H1 (cell line): ENCODE measurements at regions not wholly inside any gene's neighbourhood (a gene's known extent, or its start where the extent isn't known, plus 50 kb on each side); places are given as distances from the start of the nearest gene placed in this dataset.

Source experiments
- CTCF ChIA-PET: fragments of 300-600 bp; sonication (Branson Sonifier 250); formaldehyde crosslinking; loops from one replicate; lab custom pipeline; 2021; ENCODE audit not compliant: partially characterized antibody; lab: Charles Lee
- POLR2A ChIA-PET: fragments of 300-600 bp; sonication (Branson Sonifier 250); formaldehyde crosslinking; loops from one replicate; lab custom pipeline; 2021; ENCODE audit warnings: inconsistent platforms; ENCODE audit not compliant: partially characterized antibody; lab: Charles Lee
- DNase-seq, 2 experiments: peaks; one replicate each; pipeline versions ENCODE4 v3.0.0 to v3.0.0-alpha.2; 2010 to 2022; ENCODE audit warnings: low spot score in 2 of 2, low read depth in 1 of 2, mixed read lengths in 1 of 2
- FAIRE-seq: peaks from 2 replicates; lab custom pipeline; 2011; peaks lifted over from hg19 to GRCh38; lab: Jason Lieb, UNC
- H2AFZ ChIP-seq: 2 replicates; pipeline ENCODE4 v1.8.1; 2012; ENCODE audit warnings: low read length, inconsistent platforms
- H2AK5ac ChIP-seq: 2 replicates; pipeline ENCODE4 v1.6.1; 2013; ENCODE audit warnings: low read depth, low read length
- H2BK120ac ChIP-seq: replicated peaks from 2 replicates; pipeline ENCODE3; 2013; ENCODE audit warnings: low read depth, low read length, inconsistent platforms
- H2BK12ac ChIP-seq: 2 replicates; pipeline ENCODE4 v1.6.1; 2013; ENCODE audit warnings: low read depth, low read length
- H2BK15ac ChIP-seq: 2 replicates; pipeline ENCODE4 v1.6.1; 2013; ENCODE audit warnings: low read length
- H2BK20ac ChIP-seq: 2 replicates; pipeline ENCODE4 v1.6.1; 2013; ENCODE audit warnings: low read length
- H2BK5ac ChIP-seq: 2 replicates; pipeline ENCODE4 v1.6.1; 2013; ENCODE audit warnings: low read depth, low read length
- H3K14ac ChIP-seq: 2 replicates; pipeline ENCODE4 v1.6.1; 2013; ENCODE audit warnings: inconsistent platforms; ENCODE audit not compliant: insufficient read length
- H3K18ac ChIP-seq: 2 replicates; pipeline ENCODE4 v1.6.1; 2013; ENCODE audit warnings: low read length; ENCODE audit errors: extremely low read depth
- H3K23ac ChIP-seq: 2 replicates; pipeline ENCODE4 v1.6.1; 2013; ENCODE audit warnings: inconsistent platforms; ENCODE audit not compliant: insufficient read length
- H3K23me2 ChIP-seq: 2 replicates; pipeline ENCODE4 v1.6.1; 2013; ENCODE audit warnings: low read depth, low read length
- H3K27ac ChIP-seq: 2 replicates; pipeline ENCODE4 v1.6.1; 2011; ENCODE audit warnings: low read depth, low read length, inconsistent platforms
- H3K27me3 ChIP-seq, 4 experiments: replicated peaks in 1 of 4; 1 replicate in 1 of 4; 2 replicates in 3 of 4; pipeline versions ENCODE4 v1.6.1 to v1.8.1; 2011 to 2013; ENCODE audit warnings: low read length in 3 of 4, mild to moderate bottlenecking in 3 of 4, inconsistent platforms in 2 of 4, mixed read lengths in 2 of 4, moderate library complexity in 1 of 4; ENCODE audit not compliant: control insufficient read depth in 3 of 4, insufficient read depth in 3 of 4; ENCODE audit errors: extremely low read depth in 1 of 4
- H3K36me3 ChIP-seq, 4 experiments: 2 replicates each; pipeline versions ENCODE4 v1.6.1 to v1.8.1; 2011 to 2013; ENCODE audit warnings: mild to moderate bottlenecking in 4 of 4, low read length in 3 of 4, moderate library complexity in 2 of 4, control low read depth in 1 of 4, inconsistent platforms in 1 of 4; ENCODE audit not compliant: insufficient read depth in 4 of 4, control insufficient read depth in 2 of 4
- H3K4ac ChIP-seq: replicated peaks from 2 replicates; pipeline ENCODE3; 2013; ENCODE audit warnings: low read length, low read depth, mixed read lengths, inconsistent platforms; ENCODE audit not compliant: insufficient read length
- H3K4me1 ChIP-seq, 4 experiments: replicated peaks in 1 of 4; 1 replicate in 1 of 4; 2 replicates in 3 of 4; pipeline versions ENCODE4 v1.6.1 to v1.8.1; 2011 to 2013; ENCODE audit warnings: low read length in 3 of 4, inconsistent platforms in 2 of 4, mixed read lengths in 1 of 4; ENCODE audit not compliant: insufficient read depth in 4 of 4, control insufficient read depth in 3 of 4
- H3K4me2 ChIP-seq, 2 experiments: 2 replicates each; pipeline versions ENCODE4 v1.6.1 to v1.8.1; 2011 to 2013; ENCODE audit warnings: low read depth in 2 of 2, low read length in 2 of 2, control low read depth in 1 of 2, inconsistent platforms in 1 of 2, mild to moderate bottlenecking in 1 of 2; ENCODE audit not compliant: insufficient read depth in 1 of 2
- H3K4me3 ChIP-seq, 4 experiments: fragments of 200-600, 300-600 bp in 1 of 4; sonication (generic), shearing (Covaris generic), sonication (Bioruptor Twin) in 1 of 4; 2 replicates each; pipeline versions ENCODE4 v1.5.1 to v1.8.1; 2011 to 2016; ENCODE audit warnings: low read length in 4 of 4, low read depth in 3 of 4, control low read depth in 2 of 4, inconsistent platforms in 2 of 4, mild to moderate bottlenecking in 2 of 4, mixed read lengths in 1 of 4, moderate library complexity in 1 of 4; ENCODE audit not compliant: insufficient read depth in 2 of 4; ENCODE audit errors: extremely low read depth in 1 of 4
- H3K56ac ChIP-seq: replicated peaks from 2 replicates; pipeline ENCODE3; 2013; ENCODE audit warnings: low read depth, mild to moderate bottlenecking, mixed read lengths, low read length, inconsistent platforms; ENCODE audit not compliant: insufficient read length
- H3K79me1 ChIP-seq: 2 replicates; pipeline ENCODE4 v1.6.1; 2013; ENCODE audit warnings: low read depth, low read length, control low read depth
- H3K79me2 ChIP-seq, 2 experiments: 2 replicates each; pipeline versions ENCODE4 v1.6.1 to v1.8.1; 2012 to 2013; ENCODE audit warnings: low read length in 2 of 2, mild to moderate bottlenecking in 2 of 2, inconsistent platforms in 1 of 2; ENCODE audit not compliant: insufficient read depth in 2 of 2, control insufficient read depth in 1 of 2
- H3K9ac ChIP-seq, 4 experiments: replicated peaks in 1 of 4; 1 replicate in 1 of 4; 2 replicates in 3 of 4; pipeline versions ENCODE4 v1.6.1 to v1.8.1; 2011 to 2013; ENCODE audit warnings: low read depth in 3 of 4, low read length in 3 of 4, control low read depth in 2 of 4, mild to moderate bottlenecking in 2 of 4, moderate library complexity in 2 of 4, inconsistent platforms in 1 of 4; ENCODE audit errors: extremely low read depth in 1 of 4
- H3K9me3 ChIP-seq, 2 experiments: 2 replicates each; pipeline versions ENCODE4 v1.6.1 to v1.8.1; 2012 to 2013; ENCODE audit warnings: mild to moderate bottlenecking in 2 of 2, moderate library complexity in 2 of 2, control low read depth in 1 of 2, inconsistent platforms in 1 of 2, low read depth in 1 of 2, low read length in 1 of 2, mixed read lengths in 1 of 2; ENCODE audit not compliant: insufficient read depth in 2 of 2
- H4K20me1 ChIP-seq, 2 experiments: replicated peaks in 1 of 2; 2 replicates each; pipeline versions ENCODE3 to v1.8.1; 2011 to 2013; ENCODE audit warnings: inconsistent platforms in 2 of 2, low read length in 2 of 2, mild to moderate bottlenecking in 1 of 2; ENCODE audit not compliant: insufficient read depth in 2 of 2, control insufficient read depth in 1 of 2
- H4K5ac ChIP-seq: 2 replicates; pipeline ENCODE4 v1.6.1; 2013; ENCODE audit warnings: low read length, low read depth, mixed read lengths, inconsistent platforms; ENCODE audit not compliant: insufficient read length
- H4K8ac ChIP-seq: 2 replicates; pipeline ENCODE4 v1.8.0; 2013; ENCODE audit warnings: mild to moderate bottlenecking, moderate library complexity, low read length, inconsistent platforms; ENCODE audit not compliant: insufficient read depth; ENCODE audit errors: extremely low read depth
- H4K91ac ChIP-seq: replicated peaks from 2 replicates; pipeline ENCODE3; 2013; ENCODE audit warnings: low read length, mixed read lengths, inconsistent platforms; ENCODE audit not compliant: insufficient read length
- CHD7 ChIP-seq: fragments of 300-600 bp; sonication (generic); IDR thresholded peaks from 2 replicates; pipeline ENCODE4 v1.7.1; 2012; ENCODE audit warnings: low read length, moderate library complexity, mild to moderate bottlenecking, inconsistent platforms; ENCODE audit not compliant: insufficient replicate concordance
- WGBS, 2 experiments: shearing (Covaris generic) in 1 of 2; methylation state at CpG; one replicate each; pipeline versions ENCODE4 v1.1.6 to v1.1.7; 2013 to 2015; ENCODE audit warnings: low lambda C conversion rate in 2 of 2, mixed read lengths in 2 of 2, inconsistent platforms in 1 of 2, low coverage in 1 of 2, missing lambda C conversion rate in 1 of 2; ENCODE audit not compliant: insufficient replicate concordance in 2 of 2, insufficient coverage in 1 of 2, insufficient read length in 1 of 2; ENCODE audit errors: extremely low coverage in 1 of 2, missing lambda C conversion rate in 1 of 2; 5-methylcytosine and 5-hydroxymethylcytosine counted together

GRCh38 chr4:131052646-131053045 lies 1956.7 kb downstream of the C4orf33 start:
- H3K56ac ChIP-seq: no peak overlapping the region
- DNase-seq: no peak
- H3K4ac ChIP-seq: no peak overlapping the region
- no peak overlapping the region for H3K23ac ChIP-seq
- no peak overlapping the region for H2AK5ac ChIP-seq
- no peak overlapping the region for H2BK120ac ChIP-seq
- POLR2A ChIA-PET: no interaction called here
- no peak overlapping the region for H3K18ac ChIP-seq
- WGBS, 2 experiments: no CpG with 5 or more reads among the region's 2 CpGs
- no peak overlapping the region for H4K91ac ChIP-seq
- H2BK12ac ChIP-seq: no peak overlapping the region
- no peak overlapping the region for H4K8ac ChIP-seq
- no peak overlapping the region for H3K14ac ChIP-seq
- H2BK5ac ChIP-seq: no peak overlapping the region
- H4K5ac ChIP-seq: no peak overlapping the region
- no peak overlapping the region for H3K27ac ChIP-seq
- no peaks in the 10 kb centered on the region for H3K4me1 ChIP-seq
- H3K27me3 ChIP-seq: no peaks in the 10 kb centered on the region
- no peak overlapping the region for H3K9ac ChIP-seq
- H3K4me3 ChIP-seq: no peak overlapping the region
- CTCF ChIA-PET: no interaction called here
- H2BK20ac ChIP-seq: no peak overlapping the region
- no peak for FAIRE-seq
- H3K4me2 ChIP-seq: no peak overlapping the region
- H2AFZ ChIP-seq: no peak overlapping the region
- no peaks in the 10 kb centered on the region for H3K79me1 ChIP-seq
- no peaks in the 10 kb centered on the region for H3K79me2 ChIP-seq
- H3K9me3 ChIP-seq: no peaks in the 10 kb centered on the region
- H4K20me1 ChIP-seq: no peaks in the 10 kb centered on the region
- no peaks in the 10 kb centered on the region; the same call in 1 of the 2 replicates for H3K23me2 ChIP-seq
- no peak overlapping the region for H2BK15ac ChIP-seq
- no peaks in the 10 kb centered on the region for H3K36me3 ChIP-seq
- TF ChIP-seq CHD7: no peak
